Activated naive CD4-positive, alpha-beta T cell treated with anti-CD3 and anti-CD28 coated beads, Interleukin-2, amount 10 ng/mL, durations not matched to agents 7 days and 5 days (primary cell): ENCODE measurements at regions not wholly inside any gene's neighbourhood (a gene's known extent, or its start where the extent isn't known, plus 50 kb on each side); places are given as distances from the start of the nearest gene placed in this dataset.
"Not testable (repeated sequence)": the region's sequence is repeated elsewhere in the genome, so short reads cannot be mapped to it uniquely, and the experiment has no call there.

ENCODE experiments used
- CTCF ChIA-PET: fragments of 350-600 bp; sonication (Branson Sonifier 250); formaldehyde crosslinking; loops from one replicate; lab custom pipeline; 2021; ENCODE audit warnings: antibody characterized with exemption; lab: Charles Lee
- DNase-seq: peaks from one replicate; pipeline ENCODE4 v3.0.0-alpha.2; 2020
- H3K27ac Mint-ChIP-seq: one replicate; pipeline ENCODE4 v1.8.0; 2021; ENCODE audit warnings: mild to moderate bottlenecking, moderate library complexity, mixed read lengths
- H3K27me3 Mint-ChIP-seq: one replicate; pipeline ENCODE4 v1.8.0; 2021; ENCODE audit warnings: mild to moderate bottlenecking, mixed read lengths
- H3K36me3 Mint-ChIP-seq: one replicate; pipeline ENCODE4 v1.8.0; 2021; ENCODE audit warnings: mixed read lengths
- H3K4me1 Mint-ChIP-seq: one replicate; pipeline ENCODE4 v1.8.0; 2021; ENCODE audit warnings: mixed read lengths
- H3K4me3 Mint-ChIP-seq: one replicate; pipeline ENCODE4 v1.8.0; 2021; ENCODE audit warnings: mild to moderate bottlenecking, moderate library complexity, mixed read lengths
- H3K9me3 Mint-ChIP-seq: one replicate; pipeline ENCODE4 v1.8.0; 2021; ENCODE audit warnings: mixed read lengths

GRCh38 chr5:25357605-25358004 is 712.8 kb upstream of the CDH10 start:
- no peaks in the 10 kb centered on the region for H3K4me1 Mint-ChIP-seq
- H3K9me3 Mint-ChIP-seq = peaks cover 26% of the 10 kb centered on the region
- H3K27ac Mint-ChIP-seq = no peak overlapping the region
- no peaks in the 10 kb centered on the region for H3K36me3 Mint-ChIP-seq
- H3K27me3 Mint-ChIP-seq = no peaks in the 10 kb centered on the region
- CTCF ChIA-PET = no interaction called here
- H3K4me3 Mint-ChIP-seq = no peak overlapping the region
- no peak for DNase-seq

GRCh38 chr5:25349746-25350145 is 705.0 kb upstream of the CDH10 start:
- no peaks in the 10 kb centered on the region for H3K36me3 Mint-ChIP-seq
- DNase-seq = no peak
- H3K27ac Mint-ChIP-seq = no peak overlapping the region
- H3K4me3 Mint-ChIP-seq = no peak overlapping the region
- H3K27me3 Mint-ChIP-seq = no peaks in the 10 kb centered on the region
- H3K4me1 Mint-ChIP-seq = no peaks in the 10 kb centered on the region
- CTCF ChIA-PET = no interaction called here
- peaks cover 14% of the 10 kb centered on the region for H3K9me3 Mint-ChIP-seq

GRCh38 chr5:25345240-25345771 is 700.5 kb upstream of the CDH10 start:
- Mint-ChIP-seq H3K4me1 (no peaks in the 10 kb centered on the region), H3K27ac (no peak overlapping the region), H3K9me3 (peaks cover 17% of the 10 kb centered on the region), H3K4me3 (no peak overlapping the region), H3K36me3 (no peaks in the 10 kb centered on the region), H3K27me3 (no peaks in the 10 kb centered on the region)
- CTCF ChIA-PET = no interaction called here
- DNase-seq = no peak

GRCh38 chr5:25339541-25339940 is 694.8 kb upstream of the CDH10 start:
- no peaks in the 10 kb centered on the region for H3K4me1 Mint-ChIP-seq
- no peaks in the 10 kb centered on the region for H3K27me3 Mint-ChIP-seq
- H3K27ac Mint-ChIP-seq = no peak overlapping the region
- CTCF ChIA-PET = no interaction called here
- H3K9me3 Mint-ChIP-seq = peaks cover 11% of the 10 kb centered on the region
- no peaks in the 10 kb centered on the region for H3K36me3 Mint-ChIP-seq
- DNase-seq = no peak
- H3K4me3 Mint-ChIP-seq = no peak overlapping the region

- Mint-ChIP-seq H3K4me3 (no peak overlapping the region), H3K4me1 (no peaks in the 10 kb centered on the region), H3K27me3 (no peaks in the 10 kb centered on the region), H3K27ac (no peak overlapping the region), H3K9me3 (peaks cover 4% of the 10 kb centered on the region), H3K36me3 (no peaks in the 10 kb centered on the region)
- DNase-seq = no peak
- CTCF ChIA-PET = no interaction called here
Measured at GRCh38 chr5:25334350-25334749, 689.6 kb upstream of the CDH10 start.

- Mint-ChIP-seq H3K36me3 (no peaks in the 10 kb centered on the region), H3K4me3 (no peak overlapping the region), H3K9me3 (peaks cover 4% of the 10 kb centered on the region), H3K27ac (no peak overlapping the region), H3K4me1 (no peaks in the 10 kb centered on the region), H3K27me3 (no peaks in the 10 kb centered on the region)
- CTCF ChIA-PET = no interaction called here
- DNase-seq = no peak
Measured at GRCh38 chr5:25330721-25331120, 685.9 kb upstream of the CDH10 start.

GRCh38 chr5:25327172-25327571 is 682.4 kb upstream of the CDH10 start:
- CTCF ChIA-PET = no interaction called here
- H3K27ac Mint-ChIP-seq = no peak overlapping the region
- peaks cover 1% of the 10 kb centered on the region for H3K9me3 Mint-ChIP-seq
- no peaks in the 10 kb centered on the region for H3K27me3 Mint-ChIP-seq
- no peak overlapping the region for H3K4me3 Mint-ChIP-seq
- H3K36me3 Mint-ChIP-seq = no peaks in the 10 kb centered on the region
- no peaks in the 10 kb centered on the region for H3K4me1 Mint-ChIP-seq
- no peak for DNase-seq

DNA sequence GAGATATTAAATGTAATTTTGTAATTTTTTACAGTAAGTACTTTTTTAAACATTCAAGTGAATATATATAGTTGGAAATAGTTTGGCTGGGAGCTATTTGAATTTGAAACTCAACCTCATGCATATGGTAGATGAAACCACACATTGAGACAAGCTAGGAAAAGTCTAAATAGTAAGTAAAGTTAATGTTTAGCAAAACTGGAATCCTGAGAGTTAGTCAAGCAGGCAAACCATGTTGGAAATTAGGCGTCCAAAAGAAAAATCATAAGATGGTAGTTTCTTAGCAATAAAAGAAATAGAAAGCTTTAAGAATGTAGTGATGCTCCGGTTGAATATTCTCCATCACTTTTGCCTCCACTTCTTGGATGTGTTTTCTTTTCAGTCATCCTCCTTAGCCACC is 657.1 kb upstream of the CDH10 start:
- H3K27ac Mint-ChIP-seq = no peak overlapping the region
- CTCF ChIA-PET = no interaction called here
- H3K27me3 Mint-ChIP-seq = no peaks in the 10 kb centered on the region
- no peaks in the 10 kb centered on the region for H3K36me3 Mint-ChIP-seq
- H3K4me3 Mint-ChIP-seq = no peak overlapping the region
- H3K4me1 Mint-ChIP-seq = no peaks in the 10 kb centered on the region
- peaks cover 10% of the 10 kb centered on the region for H3K9me3 Mint-ChIP-seq
- no peak for DNase-seq

- Mint-ChIP-seq H3K4me3 (no peak overlapping the region), H3K27me3 (no peaks in the 10 kb centered on the region), H3K36me3 (no peaks in the 10 kb centered on the region), H3K4me1 (no peaks in the 10 kb centered on the region), H3K9me3 (peaks cover 14% of the 10 kb centered on the region), H3K27ac (no peak overlapping the region)
- CTCF ChIA-PET = no interaction called here
- no peak for DNase-seq
Measured at GRCh38 chr5:25295067-25295466, 650.3 kb upstream of the CDH10 start.

- not testable (repeated sequence) for H3K4me3 Mint-ChIP-seq
- H3K9me3 Mint-ChIP-seq = peaks cover 21% of the 10 kb centered on the region
Measured at GRCh38 chr5:25289766-25290165, 645.0 kb upstream of the CDH10 start.

GRCh38 chr5:25286319-25286718 is 641.5 kb upstream of the CDH10 start:
- H3K4me1 Mint-ChIP-seq = no peaks in the 10 kb centered on the region
- no peaks in the 10 kb centered on the region for H3K36me3 Mint-ChIP-seq
- no peak for DNase-seq
- no peaks in the 10 kb centered on the region for H3K27me3 Mint-ChIP-seq
- peaks cover 19% of the 10 kb centered on the region for H3K9me3 Mint-ChIP-seq
- H3K4me3 Mint-ChIP-seq = no peak overlapping the region
- H3K27ac Mint-ChIP-seq = no peak overlapping the region
- CTCF ChIA-PET = no interaction called here

More at GRCh38 chr5:25289766-25290165, 645.0 kb upstream of the CDH10 start:
- H3K36me3 Mint-ChIP-seq, DNase-seq, H3K4me1 Mint-ChIP-seq, CTCF ChIA-PET, H3K27me3 Mint-ChIP-seq, H3K27ac Mint-ChIP-seq: not testable (repeated sequence)

DNA sequence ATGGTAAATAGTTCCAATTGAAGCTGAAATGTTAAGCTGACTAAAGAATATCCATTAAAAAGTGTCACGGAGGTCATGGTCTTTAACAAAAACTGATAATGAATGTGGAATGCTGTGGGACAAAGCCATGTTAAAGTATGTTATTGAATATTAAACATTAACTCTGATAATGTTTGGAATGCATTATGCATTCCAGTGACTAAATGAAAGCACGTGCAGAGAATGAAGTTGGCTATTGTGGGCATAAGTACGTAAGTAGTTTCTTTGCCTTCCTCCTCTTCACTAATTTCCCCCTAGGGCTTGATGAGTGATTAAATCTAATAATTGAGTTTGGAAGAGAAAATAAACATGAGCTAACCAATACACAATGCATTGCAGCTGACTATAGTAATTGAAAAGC is 640.4 kb upstream of the CDH10 start:
- Mint-ChIP-seq H3K9me3 (peaks cover 16% of the 10 kb centered on the region), H3K4me3 (no peak overlapping the region), H3K36me3 (no peaks in the 10 kb centered on the region), H3K4me1 (no peaks in the 10 kb centered on the region), H3K27me3 (no peaks in the 10 kb centered on the region), H3K27ac (no peak overlapping the region)
- no peak for DNase-seq
- CTCF ChIA-PET = no interaction called here

- H3K36me3 Mint-ChIP-seq, H3K4me3 Mint-ChIP-seq, H3K27ac Mint-ChIP-seq, H3K27me3 Mint-ChIP-seq, DNase-seq, H3K4me1 Mint-ChIP-seq: not testable (repeated sequence)
- CTCF ChIA-PET = interaction anchor here (0.7 kb wide), 1 partner anchor 1850 kb away, joined by 3 read pairs; no protein-coding TSS in a partner anchor
- H3K9me3 Mint-ChIP-seq = peaks cover 10% of the 10 kb centered on the region
Measured at GRCh38 chr5:25263507-25263906, 618.7 kb upstream of the CDH10 start.

GRCh38 chr5:25262221-25262620 is 617.4 kb upstream of the CDH10 start:
- Mint-ChIP-seq H3K27ac (no peak overlapping the region), H3K36me3 (no peaks in the 10 kb centered on the region), H3K4me3 (no peak overlapping the region), H3K4me1 (no peaks in the 10 kb centered on the region), H3K27me3 (no peaks in the 10 kb centered on the region), H3K9me3 (peaks cover 8% of the 10 kb centered on the region)
- CTCF ChIA-PET = no interaction called here
- DNase-seq = no peak

- Mint-ChIP-seq H3K27me3 (no peaks in the 10 kb centered on the region), H3K4me1 (no peaks in the 10 kb centered on the region), H3K4me3 (no peak overlapping the region), H3K9me3 (peaks cover 10% of the 10 kb centered on the region), H3K27ac (no peak overlapping the region), H3K36me3 (no peaks in the 10 kb centered on the region)
- CTCF ChIA-PET = no interaction called here
- DNase-seq = no peak
Measured at GRCh38 chr5:25255128-25255527, 610.4 kb upstream of the CDH10 start.

DNA sequence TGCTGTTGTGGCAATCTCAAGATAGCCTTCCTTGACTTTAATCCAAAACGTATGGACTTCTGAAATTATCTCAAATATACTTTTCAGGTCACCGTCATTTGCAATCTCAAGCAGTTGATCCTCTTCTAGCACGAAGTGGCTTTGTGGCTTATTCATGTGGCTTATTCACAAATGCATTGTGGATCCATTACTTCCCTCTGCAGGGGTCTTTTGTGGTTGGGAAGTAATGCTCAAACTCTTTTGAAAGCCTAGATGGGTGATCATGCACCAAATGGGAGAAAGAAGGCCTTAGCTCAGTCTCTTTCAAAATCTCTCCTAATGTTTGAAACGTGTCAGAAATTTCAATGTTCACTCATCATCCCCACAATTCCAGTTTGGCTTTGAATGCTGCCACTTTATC is 597.2 kb upstream of the CDH10 start:
- CTCF ChIA-PET = no interaction called here
- Mint-ChIP-seq H3K27ac (no peak overlapping the region), H3K4me3 (no peak overlapping the region), H3K36me3 (no peaks in the 10 kb centered on the region), H3K9me3 (peaks cover 13% of the 10 kb centered on the region), H3K4me1 (no peaks in the 10 kb centered on the region), H3K27me3 (no peaks in the 10 kb centered on the region)
- DNase-seq = no peak
